H9 (cell line): ENCODE measurements at regions not wholly inside any gene's neighbourhood (a gene's known extent, or its start where the extent isn't known, plus 50 kb on each side); places are given as distances from the start of the nearest gene placed in this dataset.

Source experiments
- DNase-seq: peaks from one replicate; pipeline ENCODE4 v3.0.0-alpha.2; 2017
- H2AFZ ChIP-seq: one replicate; pipeline ENCODE4 v1.6.1; 2013; ENCODE audit warnings: mild to moderate bottlenecking, low read length, control low read depth, moderate library complexity
- H2AK5ac ChIP-seq: 2 replicates; pipeline ENCODE4 v1.6.1; 2013; ENCODE audit warnings: low read length, control low read depth, mixed read lengths; ENCODE audit not compliant: insufficient read length
- H2BK120ac ChIP-seq: one replicate; pipeline ENCODE4 v1.6.1; 2013; ENCODE audit warnings: low read depth, mild to moderate bottlenecking, low read length, control low read depth, inconsistent platforms; ENCODE audit not compliant: poor library complexity, severe bottlenecking
- H2BK12ac ChIP-seq: 2 replicates; pipeline ENCODE4 v1.6.1; 2013; ENCODE audit warnings: low read length, control low read depth, mixed read lengths, low read depth; ENCODE audit not compliant: insufficient read length
- H2BK15ac ChIP-seq: 2 replicates; pipeline ENCODE4 v1.6.1; 2013; ENCODE audit warnings: low read depth, low read length, control low read depth
- H2BK20ac ChIP-seq: one replicate; pipeline ENCODE4 v1.6.1; 2013; ENCODE audit warnings: low read depth, mild to moderate bottlenecking, low read length, control low read depth, inconsistent platforms; ENCODE audit not compliant: poor library complexity, severe bottlenecking
- H2BK5ac ChIP-seq: 2 replicates; pipeline ENCODE4 v1.6.1; 2013; ENCODE audit warnings: low read length, control low read depth, mixed read lengths; ENCODE audit not compliant: insufficient read length
- H3K14ac ChIP-seq: 2 replicates; pipeline ENCODE4 v1.6.1; 2013; ENCODE audit warnings: low read length, control low read depth; ENCODE audit not compliant: insufficient read depth
- H3K18ac ChIP-seq: 2 replicates; pipeline ENCODE4 v1.6.1; 2013; ENCODE audit warnings: low read depth, mild to moderate bottlenecking, mixed read lengths, low read length, control low read depth; ENCODE audit not compliant: insufficient read length
- H3K23ac ChIP-seq: 2 replicates; pipeline ENCODE4 v1.6.1; 2013; ENCODE audit warnings: low read length, control low read depth, mixed read lengths, low read depth; ENCODE audit not compliant: insufficient read length
- H3K23me2 ChIP-seq: 2 replicates; pipeline ENCODE4 v1.6.1; 2013; ENCODE audit warnings: low read depth, mild to moderate bottlenecking, mixed read lengths, low read length, control low read depth; ENCODE audit not compliant: insufficient read length, poor library complexity, severe bottlenecking
- H3K27ac ChIP-seq: 2 replicates; pipeline ENCODE4 v1.5.1; 2013; ENCODE audit warnings: low read length, control low read depth, mixed read lengths, low read depth; ENCODE audit not compliant: insufficient read length
- H3K27me3 ChIP-seq: 2 replicates; pipeline ENCODE4 v1.6.1; 2013; ENCODE audit warnings: low read length, control low read depth, inconsistent platforms; ENCODE audit not compliant: insufficient read depth
- H3K4ac ChIP-seq: 2 replicates; pipeline ENCODE4 v1.6.1; 2013; ENCODE audit warnings: low read depth, mild to moderate bottlenecking, control low read depth, inconsistent platforms, low read length, moderate library complexity
- H3K4me1 ChIP-seq: 2 replicates; pipeline ENCODE4 v1.6.1; 2013; ENCODE audit warnings: low read length, control low read depth, inconsistent platforms; ENCODE audit not compliant: insufficient read depth
- H3K4me2 ChIP-seq: 2 replicates; pipeline ENCODE4 v1.6.1; 2013; ENCODE audit warnings: low read length, control low read depth, mixed read lengths; ENCODE audit not compliant: insufficient read length, insufficient read depth
- H3K56ac ChIP-seq: 2 replicates; pipeline ENCODE4 v1.6.1; 2013; ENCODE audit warnings: low read depth, mild to moderate bottlenecking, mixed read lengths, low read length, control low read depth; ENCODE audit not compliant: insufficient read length
- H3K79me1 ChIP-seq: 2 replicates; pipeline ENCODE4 v1.6.1; 2013; ENCODE audit warnings: low read depth, mild to moderate bottlenecking, moderate library complexity, low read length, control low read depth, inconsistent platforms; ENCODE audit not compliant: insufficient read depth, poor library complexity, severe bottlenecking
- H3K79me2 ChIP-seq: 2 replicates; pipeline ENCODE4 v1.6.1; 2013; ENCODE audit warnings: low read length, control low read depth, inconsistent platforms; ENCODE audit not compliant: insufficient read depth
- H3K9ac ChIP-seq: 2 replicates; pipeline ENCODE4 v1.6.1; 2013; ENCODE audit warnings: low read length, control low read depth, mixed read lengths; ENCODE audit not compliant: insufficient read length; ENCODE audit errors: extremely low read depth
- H3K9me3 ChIP-seq: one replicate; pipeline ENCODE4 v1.6.1; 2013; ENCODE audit warnings: low read depth, low read length, inconsistent platforms; ENCODE audit not compliant: control insufficient read depth
- H3T11ph ChIP-seq: one replicate; pipeline ENCODE4 v1.6.1; 2013; ENCODE audit warnings: mild to moderate bottlenecking, low read length, control low read depth, inconsistent platforms
- H4K20me1 ChIP-seq: one replicate; pipeline ENCODE4 v1.6.1; 2013; ENCODE audit not compliant: control insufficient read depth, insufficient read length, insufficient read depth
- H4K5ac ChIP-seq: 2 replicates; pipeline ENCODE4 v1.6.1; 2013; ENCODE audit warnings: low read depth, mild to moderate bottlenecking, mixed read lengths, low read length, control low read depth; ENCODE audit not compliant: insufficient read length
- H4K8ac ChIP-seq: replicated peaks from 2 replicates; pipeline ENCODE4 v1.6.1; 2013; ENCODE audit warnings: low read length, control low read depth, mixed read lengths, low read depth; ENCODE audit not compliant: insufficient read length
- H4K91ac ChIP-seq: 2 replicates; pipeline ENCODE4 v1.6.1; 2013; ENCODE audit warnings: low read depth, mild to moderate bottlenecking, moderate library complexity, mixed read lengths, low read length, control low read depth; ENCODE audit not compliant: insufficient read length
- H3K27ac Mint-ChIP-seq, 3 experiments: 2 replicates in 2 of 3; 3 replicates in 1 of 3; pipeline ENCODE4 v1.8.0; 2020 to 2021; ENCODE audit warnings: mixed read lengths in 3 of 3, mild to moderate bottlenecking in 1 of 3, moderate library complexity in 1 of 3
- H3K27me3 Mint-ChIP-seq: 2 replicates; pipeline ENCODE4 v1.8.0; 2021; ENCODE audit warnings: low read depth, mild to moderate bottlenecking, moderate library complexity, mixed read lengths
- H3K36me3 Mint-ChIP-seq, 3 experiments: 2 replicates in 2 of 3; 3 replicates in 1 of 3; pipeline ENCODE4 v1.8.0; 2020 to 2021; ENCODE audit warnings: low read depth in 3 of 3, mixed read lengths in 3 of 3; ENCODE audit not compliant: insufficient read depth in 1 of 3
- H3K4me1 Mint-ChIP-seq, 2 experiments: 2 replicates each; pipeline ENCODE4 v1.8.0; 2020; ENCODE audit warnings: mixed read lengths in 2 of 2
- H3K4me3 Mint-ChIP-seq, 2 experiments: 2 replicates in 1 of 2; 3 replicates in 1 of 2; pipeline ENCODE4 v1.8.0; 2020 to 2021; ENCODE audit warnings: mild to moderate bottlenecking in 2 of 2, mixed read lengths in 2 of 2, moderate library complexity in 1 of 2
- H3K9me3 Mint-ChIP-seq, 2 experiments: 2 replicates in 1 of 2; 3 replicates in 1 of 2; pipeline ENCODE4 v1.8.0; 2020; ENCODE audit warnings: mild to moderate bottlenecking in 2 of 2, mixed read lengths in 2 of 2, moderate library complexity in 1 of 2
- WGBS: extraction: QIAGEN DNeasy Blood & Tissue Kit; methylation state at CpG from one replicate; pipeline ENCODE4 v1.1.7; 2013; ENCODE audit warnings: missing lambda C conversion rate, low lambda C conversion rate, mixed read lengths; ENCODE audit not compliant: insufficient read length; ENCODE audit errors: extremely low coverage; 5-methylcytosine and 5-hydroxymethylcytosine counted together
- TF ChIP-seq, protein P1 (sequence below): fragments of 200-600 bp; sonication (generic); conservative IDR thresholded peaks from 3 replicates; pipeline ENCODE4 v1.8.0; 2021; ENCODE audit warnings: antibody characterized with exemption, mild to moderate bottlenecking

DNA sequence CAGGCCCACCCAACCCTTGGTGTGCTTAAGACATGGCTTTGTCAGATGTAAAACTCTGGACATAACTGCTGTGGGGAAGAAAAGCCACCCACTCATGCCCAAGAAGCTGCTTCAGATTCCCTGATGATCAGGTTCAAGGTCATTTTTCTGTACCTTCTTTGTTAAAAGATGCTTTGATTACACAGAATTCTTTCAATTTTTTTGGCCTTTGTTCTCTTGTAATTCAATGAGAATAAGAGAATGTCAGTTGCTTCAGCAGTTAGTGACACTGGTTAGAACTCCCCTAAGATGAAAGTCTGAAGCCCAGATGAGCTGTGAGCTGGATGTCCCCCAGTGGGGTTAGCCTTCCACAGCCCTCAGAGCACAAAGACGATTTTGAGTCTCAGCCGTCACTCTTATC, 152.7 kb downstream of the CHRM3 start:
- no peak overlapping the region for H4K91ac ChIP-seq
- no peak overlapping the region for H4K8ac ChIP-seq
- no peak overlapping the region for H3T11ph ChIP-seq
- H2AFZ ChIP-seq = no peak overlapping the region
- WGBS = no CpG with 5 or more reads among the region's 2 CpGs
- no peaks in the 10 kb centered on the region for H3K27me3 Mint-ChIP-seq
- H3K36me3 Mint-ChIP-seq = no peaks in the 10 kb centered on the region
- TF ChIP-seq, protein P1, sequence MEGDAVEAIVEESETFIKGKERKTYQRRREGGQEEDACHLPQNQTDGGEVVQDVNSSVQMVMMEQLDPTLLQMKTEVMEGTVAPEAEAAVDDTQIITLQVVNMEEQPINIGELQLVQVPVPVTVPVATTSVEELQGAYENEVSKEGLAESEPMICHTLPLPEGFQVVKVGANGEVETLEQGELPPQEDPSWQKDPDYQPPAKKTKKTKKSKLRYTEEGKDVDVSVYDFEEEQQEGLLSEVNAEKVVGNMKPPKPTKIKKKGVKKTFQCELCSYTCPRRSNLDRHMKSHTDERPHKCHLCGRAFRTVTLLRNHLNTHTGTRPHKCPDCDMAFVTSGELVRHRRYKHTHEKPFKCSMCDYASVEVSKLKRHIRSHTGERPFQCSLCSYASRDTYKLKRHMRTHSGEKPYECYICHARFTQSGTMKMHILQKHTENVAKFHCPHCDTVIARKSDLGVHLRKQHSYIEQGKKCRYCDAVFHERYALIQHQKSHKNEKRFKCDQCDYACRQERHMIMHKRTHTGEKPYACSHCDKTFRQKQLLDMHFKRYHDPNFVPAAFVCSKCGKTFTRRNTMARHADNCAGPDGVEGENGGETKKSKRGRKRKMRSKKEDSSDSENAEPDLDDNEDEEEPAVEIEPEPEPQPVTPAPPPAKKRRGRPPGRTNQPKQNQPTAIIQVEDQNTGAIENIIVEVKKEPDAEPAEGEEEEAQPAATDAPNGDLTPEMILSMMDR = no peak
- no peak overlapping the region for H3K56ac ChIP-seq
- H4K20me1 ChIP-seq = no peaks in the 10 kb centered on the region
- no peaks in the 10 kb centered on the region for H3K23me2 ChIP-seq
- H4K5ac ChIP-seq = no peak overlapping the region
- H3K79me2 ChIP-seq = no peaks in the 10 kb centered on the region
- H3K9ac ChIP-seq = no peak overlapping the region
- no peak overlapping the region for H3K14ac ChIP-seq
- no peak overlapping the region for H3K18ac ChIP-seq
- no peak overlapping the region for H2AK5ac ChIP-seq
- no peak overlapping the region for H3K4ac ChIP-seq
- H3K9me3 Mint-ChIP-seq = no peaks in the 10 kb centered on the region
- H3K4me3 Mint-ChIP-seq = no peak overlapping the region
- no peak overlapping the region for H3K27ac ChIP-seq
- H2BK12ac ChIP-seq = no peak overlapping the region
- H3K27ac Mint-ChIP-seq = no peak overlapping the region
- no peaks in the 10 kb centered on the region for H3K79me1 ChIP-seq
- H3K4me1 Mint-ChIP-seq = peaks cover 13 to 17% of the 10 kb centered on the region in 2 experiments
- no peaks in the 10 kb centered on the region; the same call in 1 of the 2 replicates for H3K4me1 ChIP-seq
- H3K27me3 ChIP-seq = no peaks in the 10 kb centered on the region
- DNase-seq = no peak
- H2BK5ac ChIP-seq = no peak overlapping the region
- H3K23ac ChIP-seq = no peak overlapping the region
- H2BK15ac ChIP-seq = no peak overlapping the region
- no peak overlapping the region for H2BK20ac ChIP-seq
- H3K4me2 ChIP-seq = no peak overlapping the region
- no peak overlapping the region for H2BK120ac ChIP-seq
- no peaks in the 10 kb centered on the region for H3K9me3 ChIP-seq
